ENCODE measurements at regions not wholly inside any gene's neighbourhood (a gene's known extent, or its start where the extent isn't known, plus 50 kb on each side); places are given as distances from the start of the nearest gene placed in this dataset.

DNA sequence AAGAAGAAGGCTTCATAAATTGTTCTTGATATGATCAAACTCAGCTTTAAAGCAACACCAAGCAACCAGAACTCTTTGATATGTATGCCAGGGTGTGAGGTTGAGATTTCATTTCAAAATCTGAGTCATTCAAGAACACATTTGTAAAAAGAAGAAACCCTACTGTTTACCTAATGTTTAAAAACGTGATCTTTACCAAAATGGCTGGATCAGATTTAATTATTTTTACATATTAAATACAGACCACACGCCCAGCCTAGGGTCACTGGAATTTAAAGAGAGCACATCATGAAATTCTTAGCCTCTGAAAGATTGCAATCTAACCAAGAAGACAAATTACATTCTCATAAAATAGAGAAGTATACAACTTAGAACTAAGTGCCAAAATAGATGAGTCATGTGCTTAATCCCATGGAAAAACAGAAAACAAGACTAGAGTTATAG is 206.8 kb upstream of the SMLR1 start:
- Histone ChIP-seq H3K4me2 (ENCODE audit: insufficient read depth, low read length) (no peak overlapping the region), H4K20me1 (ENCODE audit: insufficient read depth, low read length) (no peaks in the 10 kb centered on the region), H2AFZ (ENCODE audit: low read depth, low read length) (no peak overlapping the region), H3K27me3 (ENCODE audit: insufficient read depth, low read length, poor library complexity) (no peaks in the 10 kb centered on the region), H3K79me2 (ENCODE audit: insufficient read depth, low read length) (no peaks in the 10 kb centered on the region), H3K27ac (ENCODE audit: low read length) (no peak overlapping the region), H3K9me3 (ENCODE audit: insufficient read depth, low read length, severe bottlenecking) (peaks cover 9% of the 10 kb centered on the region), H3K36me3 (ENCODE audit: insufficient read depth, low read length) (no peaks in the 10 kb centered on the region), H3K9ac (ENCODE audit: low read depth, low read length) (no peak overlapping the region), H3K4me1 (ENCODE audit: insufficient read depth, low read length) (no peaks in the 10 kb centered on the region), H3K4me3 (ENCODE audit: low read depth in 1 of 2, low read length in 2 of 2) (no peak overlapping the region)
- TF ChIP-seq CTCF (IDR thresholded peaks at IDR 0.05; ENCODE audit: borderline replicate concordance, extremely low read depth, low read length, poor library complexity, severe bottlenecking) = no peak
- TF ChIP-seq EZH2 (IDR thresholded peaks at IDR 0.05; ENCODE audit: borderline replicate concordance, low read depth, low read length, severe bottlenecking) = no peak
- DNase-seq = no peak
- no peak for ATAC-seq (ENCODE audit: insufficient read depth, low read depth)

- Histone ChIP-seq H3K36me3 (ENCODE audit: insufficient read depth, low read length) (no peaks in the 10 kb centered on the region), H3K4me2 (ENCODE audit: insufficient read depth, low read length) (no peak overlapping the region), H4K20me1 (ENCODE audit: insufficient read depth, low read length) (no peaks in the 10 kb centered on the region), H2AFZ (ENCODE audit: low read depth, low read length) (no peak overlapping the region), H3K9me3 (ENCODE audit: insufficient read depth, low read length, severe bottlenecking) (peaks cover 9% of the 10 kb centered on the region), H3K4me3 (ENCODE audit: low read depth in 1 of 2, low read length in 2 of 2) (no peak overlapping the region), H3K27ac (ENCODE audit: low read length) (no peak overlapping the region), H3K4me1 (ENCODE audit: insufficient read depth, low read length) (no peaks in the 10 kb centered on the region), H3K9ac (ENCODE audit: low read depth, low read length) (no peak overlapping the region), H3K79me2 (ENCODE audit: insufficient read depth, low read length) (no peaks in the 10 kb centered on the region), H3K27me3 (ENCODE audit: insufficient read depth, low read length, poor library complexity) (no peaks in the 10 kb centered on the region)
- no peak for ATAC-seq (ENCODE audit: insufficient read depth, low read depth)
- DNase-seq = no peak
- TF ChIP-seq EZH2 (IDR thresholded peaks at IDR 0.05; ENCODE audit: borderline replicate concordance, low read depth, low read length, severe bottlenecking) = no peak
These were observed 205.1 kb upstream of the SMLR1 start for GRCh38 chr6:130622142-130622541.

GRCh38 chr6:130624046-130624445 is 203.2 kb upstream of the SMLR1 start:
- H3K36me3 ChIP-seq (ENCODE audit: insufficient read depth, low read length) = no peaks in the 10 kb centered on the region
- H3K4me2 ChIP-seq (ENCODE audit: insufficient read depth, low read length) = no peak overlapping the region
- no peak for TF ChIP-seq CTCF (IDR thresholded peaks at IDR 0.05; ENCODE audit: borderline replicate concordance, extremely low read depth, low read length, poor library complexity, severe bottlenecking)
- no peak for TF ChIP-seq EZH2 (IDR thresholded peaks at IDR 0.05; ENCODE audit: borderline replicate concordance, low read depth, low read length, severe bottlenecking)
- H2AFZ ChIP-seq (ENCODE audit: low read depth, low read length) = no peak overlapping the region
- H3K9ac ChIP-seq (ENCODE audit: low read depth, low read length) = no peak overlapping the region
- H3K9me3 ChIP-seq (ENCODE audit: insufficient read depth, low read length, severe bottlenecking) = peaks cover 9% of the 10 kb centered on the region
- H3K4me3 ChIP-seq (ENCODE audit: low read depth in 1 of 2, low read length in 2 of 2) = no peak overlapping the region
- H3K27ac ChIP-seq (ENCODE audit: low read length) = no peak overlapping the region
- H3K27me3 ChIP-seq (ENCODE audit: insufficient read depth, low read length, poor library complexity) = no peaks in the 10 kb centered on the region
- no peaks in the 10 kb centered on the region for H3K4me1 ChIP-seq (ENCODE audit: insufficient read depth, low read length)
- H3K79me2 ChIP-seq (ENCODE audit: insufficient read depth, low read length) = no peaks in the 10 kb centered on the region
- DNase-seq = no peak
- no peaks in the 10 kb centered on the region for H4K20me1 ChIP-seq (ENCODE audit: insufficient read depth, low read length)
- ATAC-seq (ENCODE audit: insufficient read depth, low read depth) = no peak

DNA sequence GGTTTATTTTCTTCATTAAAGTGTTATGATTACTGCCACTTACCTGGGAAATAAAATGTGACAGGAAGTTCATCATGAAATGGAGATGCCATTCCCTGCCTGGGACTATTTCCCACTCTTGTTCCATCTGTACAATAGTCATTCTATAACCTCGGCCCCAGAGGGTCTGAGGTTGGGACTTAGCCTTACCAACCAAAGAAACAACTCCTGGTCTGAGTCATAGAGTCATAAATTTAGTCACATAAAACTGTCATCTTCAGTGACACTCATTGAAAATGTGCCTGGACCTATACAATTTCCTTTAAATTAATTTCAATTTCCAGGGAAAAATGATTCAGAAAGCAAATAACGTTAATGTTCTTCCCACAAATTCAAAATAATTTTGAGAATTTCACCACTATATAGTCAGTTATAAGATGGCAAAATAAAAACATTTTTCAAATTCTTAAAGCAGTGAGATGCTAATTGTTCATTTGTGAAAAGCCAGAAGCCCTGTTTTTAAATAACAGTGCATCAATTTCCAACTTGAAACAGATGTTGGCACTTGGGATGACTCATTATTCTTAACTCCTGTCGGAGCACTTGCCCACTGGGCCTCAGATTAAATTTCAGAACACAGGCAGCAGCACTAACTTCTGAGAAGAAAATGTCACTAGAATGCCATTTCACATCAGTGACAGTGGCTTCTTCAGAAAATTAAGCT is 201.2 kb upstream of the SMLR1 start:
- Histone ChIP-seq H3K27me3 (ENCODE audit: insufficient read depth, low read length, poor library complexity) (no peaks in the 10 kb centered on the region), H3K9ac (ENCODE audit: low read depth, low read length) (no peak overlapping the region), H3K4me1 (ENCODE audit: insufficient read depth, low read length) (no peaks in the 10 kb centered on the region), H3K4me2 (ENCODE audit: insufficient read depth, low read length) (no peak overlapping the region), H3K36me3 (ENCODE audit: insufficient read depth, low read length) (no peaks in the 10 kb centered on the region), H3K79me2 (ENCODE audit: insufficient read depth, low read length) (no peaks in the 10 kb centered on the region), H4K20me1 (ENCODE audit: insufficient read depth, low read length) (no peaks in the 10 kb centered on the region), H3K4me3 (ENCODE audit: low read depth in 1 of 2, low read length in 2 of 2) (no peak overlapping the region), H3K27ac (ENCODE audit: low read length) (no peak overlapping the region), H3K9me3 (ENCODE audit: insufficient read depth, low read length, severe bottlenecking) (peaks cover 9% of the 10 kb centered on the region), H2AFZ (ENCODE audit: low read depth, low read length) (no peak overlapping the region)
- TF ChIP-seq EZH2 (IDR thresholded peaks at IDR 0.05; ENCODE audit: borderline replicate concordance, low read depth, low read length, severe bottlenecking) (no peak), CTCF (IDR thresholded peaks at IDR 0.05; ENCODE audit: borderline replicate concordance, extremely low read depth, low read length, poor library complexity, severe bottlenecking) (no peak)
- DNase-seq = no peak
- no peak for ATAC-seq (ENCODE audit: insufficient read depth, low read depth)
